Heart right ventricle (tissue), 16 donors: ENCODE measurements at regions not wholly inside any gene's neighbourhood (a gene's known extent, or its start where the extent isn't known, plus 50 kb on each side); places are given as distances from the start of the nearest gene placed in this dataset.

Experiments used
- ATAC-seq, 8 donors: fragments of 200-7000 bp; cut with Tn5 transposase; one replicate each; pipeline ENCODE4 v1.9.1; 2020; ENCODE audit warnings: mild to moderate bottlenecking in 8 of 8, moderate library complexity in 8 of 8, moderate number of reproducible peaks in 1 of 8
- DNase-seq, 2 donors: peaks; one replicate each; pipeline ENCODE4 v3.0.0-alpha.2; 2020
- H3K27ac ChIP-seq, 10 donors: fragments of 200-600 bp; sonication (generic) in 2 of 10; one replicate each; pipeline versions ENCODE4 v1.5.0 to v1.8.0; 2020 to 2022; ENCODE audit warnings: mild to moderate bottlenecking in 3 of 10
- H3K27me3 ChIP-seq, 7 donors: fragments of 200-600 bp; one replicate each; pipeline ENCODE4 v1.8.0; 2021 to 2022; ENCODE audit warnings: mild to moderate bottlenecking in 2 of 7
- H3K36me3 ChIP-seq, 9 donors: fragments of 200-600 bp; sonication (generic) in 1 of 9; one replicate each; pipeline versions ENCODE4 v1.5.0 to v1.8.0; 2020 to 2022; ENCODE audit warnings: mild to moderate bottlenecking in 2 of 9
- H3K4me1 ChIP-seq, 9 donors: fragments of 200-600 bp; sonication (generic) in 1 of 9; one replicate each; pipeline versions ENCODE4 v1.5.0 to v1.8.0; 2020 to 2022; ENCODE audit warnings: mild to moderate bottlenecking in 4 of 9
- H3K4me3 ChIP-seq, 10 donors: fragments of 200-600 bp; sonication (generic) in 2 of 10; one replicate each; pipeline versions ENCODE4 v1.5.0 to v1.8.0; 2020 to 2022; ENCODE audit warnings: mild to moderate bottlenecking in 7 of 10, moderate library complexity in 2 of 10
- H3K9me3 ChIP-seq, 11 donors: fragments of 200-600 bp in 10 of 11; sonication (generic) in 2 of 11; one replicate each; pipeline versions ENCODE4 v1.5.0 to v1.8.0; 2013 to 2022; ENCODE audit warnings: mild to moderate bottlenecking in 2 of 11, control low read depth in 1 of 11, moderate library complexity in 1 of 11
- CTCF ChIP-seq, 9 donors: fragments of 200-600 bp; sonication (generic) in 2 of 9; IDR thresholded peaks; one replicate each; pipeline versions ENCODE4 v1.5.0 to v1.8.0; 2021 to 2022; ENCODE audit warnings: antibody characterized with exemption in 9 of 9, mild to moderate bottlenecking in 5 of 9, moderate library complexity in 1 of 9
- WGBS, 2 donors: extraction: QIAGEN DNeasy Blood & Tissue Kit; methylation state at CpG; one replicate each; pipeline ENCODE4 v1.1.7; 2013; ENCODE audit warnings: inconsistent platforms in 1 of 2; 5-methylcytosine and 5-hydroxymethylcytosine counted together
- intact Hi-C, 10 donors: fragments of 100-400 bp; cut with DNase I; formaldehyde crosslinking; loops; one replicate each; pipeline versions ENCODE4 v1.11.1 to v1.14.2; 2022
- donor health status: Arrhythmogenic right ventricular cardiomyopathy.
- donor health status: ischemic (EF 13 %, LVEDD 7.1; RV severe dilation, severe dysfunction).
- donor health status: healthy with polysubstance abuse.
- donor health status: DM: no; HTN: yes; CAD: no.
- donor health status: DM: no; HTN: no; CAD: no.
- donor health status: ischemic (EF 25% LVEDD 6.9; RV normal size, moderate dysfunction).
- donor health status: ischemic (EF 25% LVEDD 5.7; RV mildly dilated, moderate dysfunction).
- donor health status: healthy.
- donor health status: DM: yes; HTN: yes; CAD: no.
- donor health status: Ischemic cardiomyopathy.
- donor health status: ischemic (EF 35%, LVEDD 5.7; RV mildly dilated, moderate dysfunction).
- donor health status: nonischemic (EF 11% LVEDD 7.7; RV severe dilation, severe dysfunction).
- donor health status: DM: yes; HTN: yes; CAD: no.
- donor health status: PGD.
- donor health status: ischemic (EF 29% LVEDD 5.4; RV normal size, mild dysfunction).
- donor health status: nonischemic (EF 23%, LVEDD 6.1; RV moderate dilation, normal function).

- DNase-seq (no peak), ATAC-seq (no peak)
- peaks cover 0 to 14% (median 4%) of the 10 kb centered on the region in 7 donors for H3K27me3 ChIP-seq
- 63 to 70% methylated on average over 4 of the region's 4 CpGs for WGBS, 2 donors
- TF ChIP-seq CTCF (IDR thresholded peaks at IDR 0.05) = no peak
- H3K4me1 ChIP-seq = no peaks in the 10 kb centered on the region
- H3K27ac ChIP-seq = no peak overlapping the region
- H3K4me3 ChIP-seq = no peak overlapping the region
- no peaks in the 10 kb centered on the region for H3K36me3 ChIP-seq
- intact Hi-C loops = no loop called here
- no peaks in the 10 kb centered on the region for H3K9me3 ChIP-seq
Measured at GRCh38 chr10:121059351-121059750, 208.2 kb downstream of the WDR11 start.

- intact Hi-C loops = no loop called here
- no peak for DNase-seq
- Histone ChIP-seq H3K27me3 (peaks cover 0 to 13% (median 4%) of the 10 kb centered on the region in 7 donors), H3K9me3 (no peaks in the 10 kb centered on the region), H3K4me1 (no peaks in the 10 kb centered on the region), H3K27ac (no peak overlapping the region), H3K36me3 (no peaks in the 10 kb centered on the region), H3K4me3 (no peak overlapping the region)
- no peak for TF ChIP-seq CTCF (IDR thresholded peaks at IDR 0.05)
- 72 to 74% methylated on average over 3 of the region's 3 CpGs for WGBS, 2 donors
- ATAC-seq = no peak
Measured at GRCh38 chr10:121062115-121062514, 211.0 kb downstream of the WDR11 start.

GRCh38 chr10:121063744-121064143 lies 212.6 kb downstream of the WDR11 start:
- Histone ChIP-seq H3K27me3 (peaks cover 0 to 13% (median 4%) of the 10 kb centered on the region in 7 donors), H3K36me3 (no peaks in the 10 kb centered on the region), H3K9me3 (no peaks in the 10 kb centered on the region), H3K27ac (no peak overlapping the region), H3K4me1 (no peaks in the 10 kb centered on the region), H3K4me3 (no peak overlapping the region)
- no peak for TF ChIP-seq CTCF (IDR thresholded peaks at IDR 0.05)
- ATAC-seq (no peak), DNase-seq (no peak)
- WGBS, 2 donors = 32% methylated on average over 8 of the region's 8 CpGs
- intact Hi-C loops = no loop called here

- H3K36me3 ChIP-seq = no peaks in the 10 kb centered on the region
- peaks cover 0 to 14% (median under 1%) of the 10 kb centered on the region in 7 donors for H3K27me3 ChIP-seq
- H3K4me1 ChIP-seq = no peaks in the 10 kb centered on the region
- H3K27ac ChIP-seq = no peak overlapping the region
- TF ChIP-seq CTCF (IDR thresholded peaks at IDR 0.05) = no peak
- ATAC-seq (no peak), DNase-seq (no peak)
- intact Hi-C loops = no loop called here
- H3K9me3 ChIP-seq = no peaks in the 10 kb centered on the region
- no peak overlapping the region for H3K4me3 ChIP-seq
Measured at GRCh38 chr10:121064491-121064890, 213.3 kb downstream of the WDR11 start.

- intact Hi-C loops = no loop called here
- Histone ChIP-seq H3K27me3 (peaks cover 0 to 16% (median 0%) of the 10 kb centered on the region in 7 donors), H3K27ac (no peak overlapping the region), H3K4me3 (no peak overlapping the region), H3K36me3 (no peaks in the 10 kb centered on the region), H3K4me1 (no peaks in the 10 kb centered on the region), H3K9me3 (no peaks in the 10 kb centered on the region)
- ATAC-seq (no peak), DNase-seq (no peak)
- no peak for TF ChIP-seq CTCF (IDR thresholded peaks at IDR 0.05)
Measured at GRCh38 chr10:121065330-121065729, 214.2 kb downstream of the WDR11 start.
